ENCODE measurements at regions not wholly inside any gene's neighbourhood (a gene's known extent, or its start where the extent isn't known, plus 50 kb on each side); places are given as distances from the start of the nearest gene placed in this dataset.
"Not testable (repeated sequence)": the region's sequence is repeated elsewhere in the genome, so short reads cannot be mapped to it uniquely, and the experiment has no call there.

DNA sequence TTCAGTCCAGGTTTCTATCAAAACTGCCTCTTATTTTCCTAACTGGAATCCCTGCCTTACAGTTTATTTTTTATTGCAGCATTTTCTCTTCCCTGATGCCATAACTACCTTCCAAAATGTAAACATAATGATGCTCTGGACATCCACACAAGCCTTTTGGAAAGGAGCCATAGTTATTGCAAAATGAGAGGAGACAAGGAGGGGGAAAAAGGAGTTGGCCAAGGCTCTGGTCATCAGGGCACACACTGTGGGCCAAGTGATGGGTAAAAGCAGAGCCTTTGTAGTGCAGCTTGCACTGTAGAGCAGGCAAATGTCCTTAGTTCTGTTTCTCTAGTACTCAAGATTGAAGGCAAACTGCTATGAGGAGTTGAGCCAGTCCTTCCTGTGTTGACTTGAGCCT is 289.3 kb upstream of the MTPN start:
- Histone ChIP-seq H3K79me2 (no peaks in the 10 kb centered on the region), H4K20me1 (ENCODE audit: insufficient read depth, poor library complexity, severe bottlenecking) (no peaks in the 10 kb centered on the region), H3K36me3 (replicated peaks; ENCODE audit: insufficient read depth, low read depth) (no peaks in the 10 kb centered on the region), H3K4me3 (no peak overlapping the region), H3K9me2 (replicated peaks; ENCODE audit: insufficient read depth) (no peaks in the 10 kb centered on the region), H3K9me3 (ENCODE audit: low read depth) (peaks cover 5% of the 10 kb centered on the region), H3K27ac (no peak overlapping the region), H3K27me3 (no peaks in the 10 kb centered on the region), H2AFZ (no peak overlapping the region), H3K4me1 (ENCODE audit: insufficient read depth) (no peaks in the 10 kb centered on the region), H3K4me2 (no peak overlapping the region)
- DNase-seq (ENCODE audit: low spot score) = no peak
- TF ChIP-seq CTCF (IDR thresholded peaks at IDR 0.05; ENCODE audit: poor library complexity) (no peak), EZH2 (IDR thresholded peaks at IDR 0.05; ENCODE audit: borderline replicate concordance) (no peak), EZH2phosphoT487 (IDR thresholded peaks at IDR 0.05; ENCODE audit: low read depth, severe bottlenecking, unreplicated experiment) (no peak)

GRCh38 chr7:136264304-136264703 is 287.1 kb upstream of the MTPN start:
- H2AFZ ChIP-seq; H3K9me3 ChIP-seq (ENCODE audit: low read depth); H3K4me2 ChIP-seq; H3K27ac ChIP-seq; H3K4me1 ChIP-seq (ENCODE audit: insufficient read depth); H3K9me2 ChIP-seq (replicated peaks; ENCODE audit: insufficient read depth); H3K36me3 ChIP-seq (replicated peaks; ENCODE audit: insufficient read depth, low read depth); H3K27me3 ChIP-seq; DNase-seq (ENCODE audit: low spot score); H3K4me3 ChIP-seq; H3K79me2 ChIP-seq; H4K20me1 ChIP-seq (ENCODE audit: insufficient read depth, poor library complexity, severe bottlenecking): not testable (repeated sequence)
- 77% methylated on average over 5 of the region's 5 CpGs for WGBS (ENCODE audit: low lambda C conversion rate, missing lambda C conversion rate)

- H3K36me3 ChIP-seq (replicated peaks; ENCODE audit: insufficient read depth, low read depth); H2AFZ ChIP-seq; H4K20me1 ChIP-seq (ENCODE audit: insufficient read depth, poor library complexity, severe bottlenecking); H3K27me3 ChIP-seq; H3K9me2 ChIP-seq (replicated peaks; ENCODE audit: insufficient read depth); H3K4me3 ChIP-seq; H3K79me2 ChIP-seq; H3K9me3 ChIP-seq (ENCODE audit: low read depth); H3K27ac ChIP-seq; H3K4me2 ChIP-seq; H3K4me1 ChIP-seq (ENCODE audit: insufficient read depth); DNase-seq (ENCODE audit: low spot score): not testable (repeated sequence)
- 73% methylated on average over 4 of the region's 4 CpGs for WGBS (ENCODE audit: low lambda C conversion rate, missing lambda C conversion rate)
Measured at GRCh38 chr7:136263112-136263860, 286.1 kb upstream of the MTPN start.

DNA sequence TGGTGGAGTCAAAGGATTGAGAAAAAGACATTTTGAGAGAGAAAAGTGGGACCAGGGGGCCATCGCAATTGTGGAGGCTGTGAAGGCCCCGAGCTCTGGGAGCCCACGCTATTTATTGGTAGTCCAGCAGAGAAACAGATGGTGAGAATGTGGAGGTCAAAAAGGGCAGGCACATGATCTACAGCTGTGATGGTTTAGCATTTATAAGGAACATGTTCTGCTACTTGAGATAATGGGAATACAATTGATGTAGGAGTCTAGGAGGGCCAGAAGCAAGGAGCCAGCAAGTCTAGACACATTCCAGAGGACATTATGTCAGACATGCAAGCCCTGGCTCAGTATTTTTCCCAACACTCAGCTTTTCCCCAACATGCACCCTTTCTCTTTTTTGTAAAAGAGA is 283.4 kb upstream of the MTPN start:
- H3K27ac ChIP-seq; H3K9me3 ChIP-seq (ENCODE audit: low read depth); H3K4me2 ChIP-seq; H4K20me1 ChIP-seq (ENCODE audit: insufficient read depth, poor library complexity, severe bottlenecking); H3K4me1 ChIP-seq (ENCODE audit: insufficient read depth); H2AFZ ChIP-seq; H3K36me3 ChIP-seq (replicated peaks; ENCODE audit: insufficient read depth, low read depth); H3K79me2 ChIP-seq; H3K27me3 ChIP-seq; DNase-seq (ENCODE audit: low spot score); H3K9me2 ChIP-seq (replicated peaks; ENCODE audit: insufficient read depth); H3K4me3 ChIP-seq: not testable (repeated sequence)
- WGBS (ENCODE audit: low lambda C conversion rate, missing lambda C conversion rate) = 86% methylated on average over 3 of the region's 3 CpGs

DNA sequence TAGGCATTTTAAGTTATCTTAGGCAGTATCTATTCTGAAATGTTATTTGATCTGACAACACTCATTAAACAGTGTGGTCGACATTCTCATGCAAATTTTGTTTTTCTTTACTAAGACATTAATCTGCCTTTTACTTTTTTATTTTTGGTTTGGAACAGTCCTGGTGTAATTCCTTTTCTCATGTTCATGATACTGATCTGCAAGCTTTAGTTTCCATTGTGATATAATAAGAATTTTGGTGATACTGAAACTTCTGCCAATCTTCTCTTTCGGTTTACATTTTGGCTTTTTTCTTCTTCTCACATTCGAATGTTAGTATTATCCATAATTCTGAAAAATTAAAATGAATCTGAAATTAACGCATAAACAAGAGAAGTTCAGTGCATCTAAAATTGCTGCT is 281.9 kb upstream of the MTPN start:
- 92% methylated on average over 4 of the region's 4 CpGs for WGBS (ENCODE audit: low lambda C conversion rate, missing lambda C conversion rate)

More for the DNA sequence above, 281.9 kb upstream of the MTPN start:
- H3K79me2 ChIP-seq = no peaks in the 10 kb centered on the region
- no peaks in the 10 kb centered on the region for H3K27me3 ChIP-seq
- H4K20me1 ChIP-seq (ENCODE audit: insufficient read depth, poor library complexity, severe bottlenecking) = no peaks in the 10 kb centered on the region
- no peak overlapping the region for H3K27ac ChIP-seq
- TF ChIP-seq EZH2 (IDR thresholded peaks at IDR 0.05; ENCODE audit: borderline replicate concordance) = no peak
- TF ChIP-seq CTCF (IDR thresholded peaks at IDR 0.05; ENCODE audit: poor library complexity) = no peak
- no peak for TF ChIP-seq EZH2phosphoT487 (IDR thresholded peaks at IDR 0.05; ENCODE audit: low read depth, severe bottlenecking, unreplicated experiment)
- no peak overlapping the region for H2AFZ ChIP-seq
- H3K9me2 ChIP-seq (replicated peaks; ENCODE audit: insufficient read depth) = no peaks in the 10 kb centered on the region
- no peak for DNase-seq (ENCODE audit: low spot score)
- no peak overlapping the region for H3K4me3 ChIP-seq
- no peaks in the 10 kb centered on the region for H3K36me3 ChIP-seq (replicated peaks; ENCODE audit: insufficient read depth, low read depth)
- no peaks in the 10 kb centered on the region for H3K4me1 ChIP-seq (ENCODE audit: insufficient read depth)
- no peaks in the 10 kb centered on the region for H3K9me3 ChIP-seq (ENCODE audit: low read depth)
- H3K4me2 ChIP-seq = no peak overlapping the region
